Kidney epithelial cell (primary cell): ENCODE measurements at regions not wholly inside any gene's neighbourhood (a gene's known extent, or its start where the extent isn't known, plus 50 kb on each side); places are given as distances from the start of the nearest gene placed in this dataset.

Experiments used
- DNase-seq: peaks from one replicate; pipeline ENCODE4 v3.0.0-alpha.2; 2010; ENCODE audit warnings: low read depth
- H3K27me3 ChIP-seq: 2 replicates; pipeline ENCODE4 v1.6.0; 2011; ENCODE audit warnings: low read length; ENCODE audit not compliant: control insufficient read depth, insufficient read depth
- H3K36me3 ChIP-seq: 2 replicates; pipeline ENCODE4 v1.5.1; 2011; ENCODE audit warnings: low read length; ENCODE audit not compliant: control insufficient read depth, insufficient read depth
- H3K4me3 ChIP-seq: 2 replicates; pipeline ENCODE4 v1.5.1; 2011; ENCODE audit warnings: low read depth, mild to moderate bottlenecking, control low read depth, low read length
- TF ChIP-seq, protein P1 (sequence below): IDR thresholded peaks from 2 replicates; pipeline ENCODE4 v1.5.1; 2011; ENCODE audit warnings: mild to moderate bottlenecking, moderate library complexity, low read length, control low read depth, inconsistent platforms; ENCODE audit not compliant: insufficient read depth, poor library complexity, severe bottlenecking

DNA sequence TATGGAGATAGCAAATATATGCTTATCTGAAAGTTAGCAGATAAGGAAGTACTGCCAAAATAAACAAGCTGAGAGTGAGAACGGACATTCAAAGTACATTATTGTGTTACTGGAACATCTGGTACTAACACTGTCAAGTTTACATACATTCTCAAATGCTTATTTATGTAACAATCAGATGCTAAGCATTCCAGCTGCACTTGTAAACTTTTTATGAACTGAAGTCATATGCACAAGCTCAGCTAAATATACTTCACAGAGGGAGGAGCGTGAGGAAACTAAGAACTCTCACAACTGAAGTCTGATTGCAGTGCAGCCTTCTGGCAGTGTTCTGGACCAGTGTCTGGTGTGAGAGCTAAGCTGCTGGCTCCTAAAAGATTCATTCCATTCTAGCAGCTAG is 223.7 kb upstream of the NANOGP8 start:
- no peak overlapping the region for H3K4me3 ChIP-seq

DNA sequence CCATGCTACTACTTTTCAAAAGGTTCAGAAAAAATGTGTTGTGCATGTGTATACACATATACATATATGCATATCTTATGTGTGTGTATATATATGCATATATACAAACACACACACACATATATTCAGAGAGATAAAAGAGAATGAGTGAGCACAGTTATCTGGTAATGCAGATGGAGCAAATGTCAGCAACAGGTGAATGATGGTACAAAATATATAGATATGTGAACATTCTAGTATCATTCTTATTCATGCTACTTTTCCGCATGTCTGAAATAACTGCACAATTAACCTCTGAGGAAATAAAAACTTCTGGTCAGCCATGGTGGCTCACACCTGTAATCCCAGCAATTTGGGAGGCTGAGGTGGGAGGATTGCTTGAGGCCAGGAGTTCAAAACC is 222.6 kb upstream of the NANOGP8 start:
- no peaks in the 10 kb centered on the region for H3K36me3 ChIP-seq
- no peak for DNase-seq
- TF ChIP-seq, protein P1, sequence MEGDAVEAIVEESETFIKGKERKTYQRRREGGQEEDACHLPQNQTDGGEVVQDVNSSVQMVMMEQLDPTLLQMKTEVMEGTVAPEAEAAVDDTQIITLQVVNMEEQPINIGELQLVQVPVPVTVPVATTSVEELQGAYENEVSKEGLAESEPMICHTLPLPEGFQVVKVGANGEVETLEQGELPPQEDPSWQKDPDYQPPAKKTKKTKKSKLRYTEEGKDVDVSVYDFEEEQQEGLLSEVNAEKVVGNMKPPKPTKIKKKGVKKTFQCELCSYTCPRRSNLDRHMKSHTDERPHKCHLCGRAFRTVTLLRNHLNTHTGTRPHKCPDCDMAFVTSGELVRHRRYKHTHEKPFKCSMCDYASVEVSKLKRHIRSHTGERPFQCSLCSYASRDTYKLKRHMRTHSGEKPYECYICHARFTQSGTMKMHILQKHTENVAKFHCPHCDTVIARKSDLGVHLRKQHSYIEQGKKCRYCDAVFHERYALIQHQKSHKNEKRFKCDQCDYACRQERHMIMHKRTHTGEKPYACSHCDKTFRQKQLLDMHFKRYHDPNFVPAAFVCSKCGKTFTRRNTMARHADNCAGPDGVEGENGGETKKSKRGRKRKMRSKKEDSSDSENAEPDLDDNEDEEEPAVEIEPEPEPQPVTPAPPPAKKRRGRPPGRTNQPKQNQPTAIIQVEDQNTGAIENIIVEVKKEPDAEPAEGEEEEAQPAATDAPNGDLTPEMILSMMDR, result no peak
- no peaks in the 10 kb centered on the region for H3K27me3 ChIP-seq
- H3K4me3 ChIP-seq, result no peak overlapping the region

More for the DNA sequence above, 223.7 kb upstream of the NANOGP8 start:
- no peak for DNase-seq
- H3K27me3 ChIP-seq, result no peaks in the 10 kb centered on the region
- TF ChIP-seq, protein P1, result no peak
- H3K36me3 ChIP-seq, result no peaks in the 10 kb centered on the region

DNA sequence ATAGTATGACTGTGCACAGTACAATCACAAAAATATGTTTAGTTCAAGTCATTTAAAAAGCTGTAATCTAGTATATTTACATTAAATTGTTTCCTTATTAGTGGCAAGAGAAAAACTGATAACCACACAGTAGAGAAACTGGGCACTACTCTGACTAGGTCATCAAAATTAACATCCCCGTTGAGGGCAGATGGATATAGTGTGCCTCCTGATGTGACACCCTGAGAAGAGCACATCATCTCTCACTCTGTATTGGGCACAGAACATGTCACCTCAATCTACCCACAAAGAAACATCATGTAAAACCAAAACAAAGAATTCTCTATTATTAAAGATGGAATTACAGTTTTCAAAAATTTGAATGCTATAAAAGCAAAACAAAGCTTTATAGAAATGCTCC is 221.9 kb upstream of the NANOGP8 start:
- Histone ChIP-seq H3K27me3 (no peaks in the 10 kb centered on the region), H3K36me3 (no peaks in the 10 kb centered on the region), H3K4me3 (no peak overlapping the region)
- TF ChIP-seq, protein P1, result no peak
- DNase-seq, result no peak

DNA sequence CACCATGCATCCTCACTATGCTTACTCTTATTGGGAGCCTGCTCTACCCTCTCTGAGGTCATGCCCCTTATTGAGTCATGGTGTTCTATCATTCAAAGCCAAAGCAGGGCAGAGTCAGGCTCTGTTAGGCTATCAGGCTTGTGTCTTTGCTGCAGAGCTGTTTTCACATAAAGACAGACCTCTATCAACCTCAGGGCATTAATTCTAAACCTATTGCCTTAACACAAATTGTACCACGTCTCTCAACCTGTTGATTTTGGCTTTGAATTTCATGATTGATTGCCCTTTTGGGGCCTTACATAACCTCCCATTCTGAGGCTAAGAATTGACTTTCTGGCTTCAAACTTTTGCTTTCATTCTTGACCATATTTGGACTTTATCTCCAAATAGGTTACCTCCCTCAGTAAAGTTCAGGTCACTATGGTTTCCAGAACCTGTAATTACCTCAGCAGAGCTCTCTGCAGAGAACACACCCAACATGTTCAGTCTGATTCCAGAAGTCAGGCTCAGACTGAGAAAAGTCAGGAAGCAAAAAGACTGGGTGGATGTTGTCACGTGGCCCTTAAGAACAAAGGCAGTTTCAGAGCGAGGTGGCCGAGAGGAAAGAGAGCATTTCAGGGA is 221.4 kb upstream of the NANOGP8 start:
- Histone ChIP-seq H3K27me3 (no peaks in the 10 kb centered on the region), H3K36me3 (no peaks in the 10 kb centered on the region), H3K4me3 (no peak overlapping the region)
- DNase-seq, result peak; percentile 39
- TF ChIP-seq, protein P1, result no peak

DNA sequence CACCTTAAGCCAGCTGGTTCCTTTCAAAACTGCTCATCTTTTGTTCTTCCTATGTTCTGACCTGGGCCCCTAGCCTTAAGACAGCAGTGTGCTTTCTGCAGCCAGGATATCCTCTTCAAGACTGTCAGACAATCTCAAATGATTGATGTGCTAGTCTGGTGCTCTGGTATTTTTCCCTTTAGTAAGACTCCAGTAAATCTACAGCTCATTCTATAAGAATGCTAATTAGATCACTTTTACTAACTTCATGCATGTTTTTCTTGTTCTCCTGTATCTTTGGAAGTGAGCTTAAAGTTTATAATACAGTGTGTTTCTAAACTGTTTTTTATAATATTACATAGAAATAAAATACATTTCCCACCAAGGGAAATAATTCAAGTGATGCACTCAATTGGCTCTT is 220.9 kb upstream of the NANOGP8 start:
- Histone ChIP-seq H3K4me3 (no peak overlapping the region), H3K36me3 (no peaks in the 10 kb centered on the region), H3K27me3 (no peaks in the 10 kb centered on the region)
- TF ChIP-seq, protein P1, result no peak
- peak; percentile 63 for DNase-seq

DNA sequence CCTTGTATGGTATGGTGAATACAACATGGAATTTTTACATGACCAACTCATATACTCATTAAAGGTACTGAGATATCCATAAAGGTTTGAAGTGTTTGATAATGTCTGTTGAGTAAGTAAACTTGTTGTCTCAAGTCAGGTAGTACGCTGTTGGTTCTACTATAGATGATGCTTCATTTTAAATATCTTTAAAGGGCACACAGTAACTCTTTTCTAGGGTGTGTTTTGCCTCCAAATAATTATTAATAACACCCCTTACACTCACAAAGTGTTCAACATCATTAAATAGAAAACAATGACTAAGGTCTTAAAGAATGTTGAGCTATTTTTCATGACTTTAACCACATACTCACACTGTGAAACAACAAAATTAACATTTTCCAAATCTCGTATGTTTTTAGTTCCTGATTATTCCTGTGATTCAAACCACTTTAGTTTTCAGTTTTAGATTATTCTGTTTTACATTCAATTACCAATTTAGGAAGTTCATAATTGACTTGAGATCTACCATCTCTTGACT is 220.0 kb upstream of the NANOGP8 start:
- TF ChIP-seq, protein P1, result no peak
- no peak overlapping the region for H3K4me3 ChIP-seq
- no peaks in the 10 kb centered on the region for H3K27me3 ChIP-seq
- DNase-seq, result no peak
- no peaks in the 10 kb centered on the region for H3K36me3 ChIP-seq
